ENCODE measurements at regions not wholly inside any gene's neighbourhood (a gene's known extent, or its start where the extent isn't known, plus 50 kb on each side); places are given as distances from the start of the nearest gene placed in this dataset.

DNA sequence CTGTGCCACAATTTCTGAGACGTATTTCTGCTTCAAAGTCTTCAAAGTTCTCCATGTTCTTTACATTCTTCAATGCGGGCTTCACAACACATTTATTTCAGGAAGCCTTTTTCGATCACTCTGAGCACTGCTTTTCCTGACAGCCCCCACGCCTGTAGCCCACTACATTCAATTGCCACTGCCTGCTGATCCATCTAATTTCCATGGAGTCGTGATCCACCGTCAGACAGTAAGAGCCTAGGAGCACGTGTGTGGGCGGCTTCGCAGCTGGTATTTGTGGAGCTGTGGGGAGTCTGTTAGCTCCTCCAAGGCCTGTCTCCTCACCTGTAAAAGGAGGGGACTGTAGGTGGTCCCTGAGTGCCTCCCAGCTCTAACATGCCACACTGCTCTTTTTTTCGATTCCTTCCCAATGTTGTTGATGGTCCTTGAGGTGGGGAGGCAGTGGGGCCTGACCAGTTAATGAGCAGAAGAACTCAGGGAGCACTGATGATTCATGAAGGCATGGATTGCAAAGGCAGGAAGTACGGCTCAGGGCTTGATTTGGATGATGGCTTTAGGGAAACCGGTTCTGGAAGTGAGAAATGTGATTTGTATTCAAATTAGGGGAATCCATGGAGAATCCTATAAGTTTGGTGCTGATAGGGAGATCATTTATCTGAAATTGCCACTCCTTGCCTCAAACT, 401.1 kb upstream of the PODXL start:
- Histone ChIP-seq H3K9me1 (ENCODE audit: insufficient read depth, low read length) (no peaks in the 10 kb centered on the region), H3K9me3 (ENCODE audit: control insufficient read depth, insufficient read depth, low read length) (no peaks in the 10 kb centered on the region), H3K27me3 (ENCODE audit: control insufficient read depth, insufficient read depth, low read length) (no peaks in the 10 kb centered on the region; the same call in none of the 2 replicates), H3K27ac (ENCODE audit: insufficient read depth, low read length) (no peak overlapping the region), H2AK9ac (replicated peaks; ENCODE audit: low read depth, low read length, poor library complexity) (no peak overlapping the region), H2AK5ac (ENCODE audit: low read depth, low read length) (no peak overlapping the region), H4K20me1 (ENCODE audit: insufficient read depth, low read length) (no peaks in the 10 kb centered on the region), H3K4me2 (ENCODE audit: low read depth, low read length) (no peak overlapping the region), H3K14ac (replicated peaks; ENCODE audit: low read depth, low read length) (no peak overlapping the region), H4K5ac (ENCODE audit: low read depth, low read length) (no peak overlapping the region), H2BK120ac (ENCODE audit: low read depth, low read length) (no peak overlapping the region), H2AFZ (replicated peaks; ENCODE audit: low read length, poor library complexity) (no peak overlapping the region), H4K8ac (ENCODE audit: low read depth in 2 of 2, low read length in 2 of 2) (no peak overlapping the region), H3K4me3 (ENCODE audit: insufficient read depth, low read depth, low read length) (no peak overlapping the region), H3K79me1 (ENCODE audit: low read depth in 1 of 2, low read length in 2 of 2) (no peaks in the 10 kb centered on the region), H3K9ac (ENCODE audit: low read depth, low read length) (no peak overlapping the region), H2BK5ac (ENCODE audit: low read depth, low read length, poor library complexity, severe bottlenecking) (no peak overlapping the region), H2BK15ac (ENCODE audit: low read depth, low read length) (no peak overlapping the region), H3K56ac (ENCODE audit: extremely low read depth, insufficient read depth, low read length) (no peak overlapping the region), H3K4ac (ENCODE audit: low read depth, low read length) (no peak overlapping the region), H4K91ac (ENCODE audit: insufficient read depth, low read depth, low read length) (no peak overlapping the region), H3K4me1 (ENCODE audit: control insufficient read depth, insufficient read depth, low read length) (no peaks in the 10 kb centered on the region), H3K18ac (ENCODE audit: low read depth, low read length) (no peak overlapping the region), H3K23ac (ENCODE audit: low read depth, low read length) (no peak overlapping the region), H3K36me3 (ENCODE audit: control insufficient read depth, insufficient read depth, low read length) (no peaks in the 10 kb centered on the region), H2BK20ac (ENCODE audit: low read depth, low read length) (no peak overlapping the region)
- dilution Hi-C loops (cut with HindIII; ENCODE audit: low sequenced_read_pairs, unreplicated experiment) (no loop called here), in situ Hi-C loops (cut with MboI; ENCODE audit: low sequenced_read_pairs) (loop anchor here (25.0 kb wide), 1 partner anchor 630 kb away; the partner anchor contains the start of gene PLXNA4), intact Hi-C loops (cut with micrococcal nuclease) (no loop called here)
- DNase-seq (no peak), ATAC-seq (ENCODE audit: low read depth) (no peak)
- no TSS peak for BruUV-seq (replicated peaks)
- WGBS, 2 experiments (ENCODE audit: extremely low coverage in 2 of 2, insufficient read length in 1 of 2), result 38% methylated on average over 5 of the region's 12 CpGs; no CpG with 5 or more reads in 1 of the 2 experiments
- POLR2A ChIA-PET (ENCODE audit: unreplicated experiment), result no interaction called here
- CTCF ChIA-PET, result no interaction called here
- TF ChIP-seq, protein P1, sequence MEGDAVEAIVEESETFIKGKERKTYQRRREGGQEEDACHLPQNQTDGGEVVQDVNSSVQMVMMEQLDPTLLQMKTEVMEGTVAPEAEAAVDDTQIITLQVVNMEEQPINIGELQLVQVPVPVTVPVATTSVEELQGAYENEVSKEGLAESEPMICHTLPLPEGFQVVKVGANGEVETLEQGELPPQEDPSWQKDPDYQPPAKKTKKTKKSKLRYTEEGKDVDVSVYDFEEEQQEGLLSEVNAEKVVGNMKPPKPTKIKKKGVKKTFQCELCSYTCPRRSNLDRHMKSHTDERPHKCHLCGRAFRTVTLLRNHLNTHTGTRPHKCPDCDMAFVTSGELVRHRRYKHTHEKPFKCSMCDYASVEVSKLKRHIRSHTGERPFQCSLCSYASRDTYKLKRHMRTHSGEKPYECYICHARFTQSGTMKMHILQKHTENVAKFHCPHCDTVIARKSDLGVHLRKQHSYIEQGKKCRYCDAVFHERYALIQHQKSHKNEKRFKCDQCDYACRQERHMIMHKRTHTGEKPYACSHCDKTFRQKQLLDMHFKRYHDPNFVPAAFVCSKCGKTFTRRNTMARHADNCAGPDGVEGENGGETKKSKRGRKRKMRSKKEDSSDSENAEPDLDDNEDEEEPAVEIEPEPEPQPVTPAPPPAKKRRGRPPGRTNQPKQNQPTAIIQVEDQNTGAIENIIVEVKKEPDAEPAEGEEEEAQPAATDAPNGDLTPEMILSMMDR (conservative IDR thresholded peaks at IDR 0.05; ENCODE audit: low read depth, low read length), result no peak
- TF ChIP-seq, protein P2, sequence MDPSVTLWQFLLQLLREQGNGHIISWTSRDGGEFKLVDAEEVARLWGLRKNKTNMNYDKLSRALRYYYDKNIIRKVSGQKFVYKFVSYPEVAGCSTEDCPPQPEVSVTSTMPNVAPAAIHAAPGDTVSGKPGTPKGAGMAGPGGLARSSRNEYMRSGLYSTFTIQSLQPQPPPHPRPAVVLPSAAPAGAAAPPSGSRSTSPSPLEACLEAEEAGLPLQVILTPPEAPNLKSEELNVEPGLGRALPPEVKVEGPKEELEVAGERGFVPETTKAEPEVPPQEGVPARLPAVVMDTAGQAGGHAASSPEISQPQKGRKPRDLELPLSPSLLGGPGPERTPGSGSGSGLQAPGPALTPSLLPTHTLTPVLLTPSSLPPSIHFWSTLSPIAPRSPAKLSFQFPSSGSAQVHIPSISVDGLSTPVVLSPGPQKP (IDR thresholded peaks at IDR 0.05; ENCODE audit: borderline replicate concordance, low read depth, low read length), result no peak
- no peak for TF ChIP-seq RFX5 (IDR thresholded peaks at IDR 0.05; ENCODE audit: low read depth, low read length)

Data from IMR-90 (cell line).